CD4-positive, alpha-beta T cell treated with Interleukin-17A for 4 hours (primary cell): ENCODE measurements at regions not wholly inside any gene's neighbourhood (a gene's known extent, or its start where the extent isn't known, plus 50 kb on each side); places are given as distances from the start of the nearest gene placed in this dataset.

Experiments
- DNase-seq: peaks from one replicate; pipeline ENCODE4 v3.0.0-alpha.2; 2020; ENCODE audit warnings: mixed read lengths

DNA sequence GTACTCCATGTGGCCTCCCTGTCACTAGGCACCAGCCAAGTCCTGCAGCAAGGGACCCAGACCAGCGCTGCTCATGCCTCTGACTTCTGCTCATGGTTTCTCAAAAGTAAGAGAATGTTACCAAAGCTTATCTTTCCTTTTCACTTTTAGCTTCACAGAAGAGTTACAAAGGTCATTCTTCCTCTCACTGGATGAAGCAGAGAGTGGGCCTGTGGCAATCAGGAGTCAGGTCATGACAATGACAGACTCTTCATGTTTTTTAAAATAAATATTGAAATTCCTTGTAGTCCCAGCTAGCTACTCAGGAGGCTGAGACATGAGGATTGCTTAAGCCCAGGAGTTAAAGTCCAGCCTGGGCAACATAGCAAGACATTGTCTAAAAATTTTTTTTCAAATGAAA, 126.1 kb downstream of the OSR1 start:
- no peak for DNase-seq

- no peak for DNase-seq
Observed at GRCh38 chr2:19231625-19232024, 126.8 kb downstream of the OSR1 start.

GRCh38 chr2:19230626-19231025, 127.8 kb downstream of the OSR1 start:
- DNase-seq, result no peak

DNA sequence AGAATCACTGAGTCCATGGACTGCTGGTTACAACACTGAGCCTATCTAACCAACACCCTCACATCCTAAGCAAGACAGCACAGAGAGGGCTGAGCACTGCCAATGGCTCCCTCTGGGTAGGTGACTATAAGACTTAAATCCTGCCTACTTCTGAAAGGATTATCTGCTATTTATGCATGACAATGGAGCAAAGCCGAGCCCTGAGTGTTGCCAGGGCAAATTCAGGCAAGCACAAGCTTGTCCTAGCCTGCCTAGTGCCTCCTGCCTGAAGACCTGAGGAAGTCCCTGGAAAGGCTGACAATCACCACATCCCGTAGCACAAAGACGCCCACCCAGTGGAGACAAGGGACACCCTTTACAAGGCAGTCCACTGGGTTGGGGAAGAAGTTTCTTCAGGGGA, 129.7 kb downstream of the OSR1 start:
- no peak for DNase-seq

DNA sequence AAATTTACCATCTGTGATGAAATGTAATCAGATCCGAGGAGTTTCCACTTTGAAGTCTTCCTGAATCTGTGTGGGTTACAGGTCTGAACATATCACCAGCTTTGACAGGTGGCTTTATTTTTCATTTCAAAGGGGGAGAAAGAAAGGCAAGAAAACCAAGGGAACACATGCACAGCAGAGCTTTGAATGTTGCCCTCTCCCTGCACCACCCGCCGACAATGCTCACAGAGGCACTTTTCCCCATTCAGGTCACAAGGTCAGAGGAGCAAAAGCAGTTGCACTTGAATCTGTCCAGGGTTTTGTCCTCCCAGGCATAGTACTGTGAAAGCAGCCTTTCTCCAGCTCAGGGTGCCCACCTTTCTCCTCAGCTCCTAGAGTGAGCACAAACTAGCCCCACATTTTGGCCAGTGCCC, 130.2 kb downstream of the OSR1 start:
- DNase-seq, result no peak

DNA sequence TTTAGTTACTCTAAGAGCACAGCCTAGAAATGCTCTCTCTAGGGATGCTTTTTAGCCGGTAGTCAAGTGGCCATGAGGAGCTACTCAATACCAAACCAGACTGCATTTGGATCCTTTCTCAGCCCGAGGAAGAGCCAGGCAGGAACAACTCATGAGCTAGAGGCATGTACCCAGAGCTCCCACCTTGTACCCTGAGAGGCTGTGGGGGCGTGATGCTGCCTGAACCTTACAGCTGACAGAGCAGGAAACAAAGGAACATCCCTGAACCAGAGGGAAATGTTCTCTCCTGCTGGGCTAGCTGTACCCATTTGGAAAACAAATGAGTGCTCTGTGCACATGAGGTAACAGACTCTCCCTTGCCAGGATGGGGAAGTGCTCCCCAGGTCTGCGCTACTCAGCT, 131.6 kb downstream of the OSR1 start:
- no peak for DNase-seq

DNA sequence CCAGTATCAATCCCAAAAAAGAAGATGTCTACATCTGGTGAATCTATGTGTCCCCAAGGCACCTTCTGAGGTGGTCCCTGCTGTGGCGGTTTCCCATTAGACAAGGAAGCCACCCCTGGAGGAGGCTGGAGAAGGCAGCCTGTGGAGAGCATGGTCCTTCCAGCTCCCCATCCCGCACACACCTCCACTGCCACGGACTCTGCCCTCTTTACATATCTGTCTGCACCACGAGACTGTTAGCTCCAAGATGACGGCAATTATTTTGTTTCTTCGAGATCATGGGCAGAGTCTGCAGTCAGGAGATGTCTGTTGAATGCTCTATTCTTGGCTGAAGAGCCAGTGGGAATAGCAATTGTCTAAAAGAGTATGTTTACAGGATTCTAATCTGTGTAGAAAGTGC, 132.0 kb downstream of the OSR1 start:
- no peak for DNase-seq

- no peak for DNase-seq
Observed at GRCh38 chr2:19225931-19226330, 132.5 kb downstream of the OSR1 start.

GRCh38 chr2:19225126-19225525, 133.3 kb downstream of the OSR1 start:
- DNase-seq, result no peak

DNA sequence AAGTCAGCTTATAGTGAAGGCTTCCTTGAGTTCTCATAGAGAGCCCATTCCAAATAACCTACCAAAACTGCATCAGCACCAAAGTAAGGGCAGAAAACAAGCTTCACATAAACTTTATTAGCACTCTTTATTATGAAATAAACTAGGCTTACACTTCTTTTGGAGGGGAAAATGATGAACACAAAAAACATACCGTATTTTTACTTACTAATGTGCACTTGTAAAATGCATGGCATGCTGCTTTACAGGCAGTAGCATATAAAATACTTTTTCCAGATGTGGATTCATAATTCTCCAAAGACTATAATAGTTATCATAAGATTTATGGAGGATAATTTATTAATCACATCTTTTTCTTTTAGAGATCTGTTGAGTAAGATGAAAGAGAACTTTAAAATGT, 133.9 kb downstream of the OSR1 start:
- no peak for DNase-seq

GRCh38 chr2:19224011-19224410, 134.4 kb downstream of the OSR1 start:
- no peak for DNase-seq

GRCh38 chr2:19219060-19219459, 139.4 kb downstream of the OSR1 start:
- no peak for DNase-seq

GRCh38 chr2:19218166-19218565, 140.3 kb downstream of the OSR1 start:
- no peak for DNase-seq

DNA sequence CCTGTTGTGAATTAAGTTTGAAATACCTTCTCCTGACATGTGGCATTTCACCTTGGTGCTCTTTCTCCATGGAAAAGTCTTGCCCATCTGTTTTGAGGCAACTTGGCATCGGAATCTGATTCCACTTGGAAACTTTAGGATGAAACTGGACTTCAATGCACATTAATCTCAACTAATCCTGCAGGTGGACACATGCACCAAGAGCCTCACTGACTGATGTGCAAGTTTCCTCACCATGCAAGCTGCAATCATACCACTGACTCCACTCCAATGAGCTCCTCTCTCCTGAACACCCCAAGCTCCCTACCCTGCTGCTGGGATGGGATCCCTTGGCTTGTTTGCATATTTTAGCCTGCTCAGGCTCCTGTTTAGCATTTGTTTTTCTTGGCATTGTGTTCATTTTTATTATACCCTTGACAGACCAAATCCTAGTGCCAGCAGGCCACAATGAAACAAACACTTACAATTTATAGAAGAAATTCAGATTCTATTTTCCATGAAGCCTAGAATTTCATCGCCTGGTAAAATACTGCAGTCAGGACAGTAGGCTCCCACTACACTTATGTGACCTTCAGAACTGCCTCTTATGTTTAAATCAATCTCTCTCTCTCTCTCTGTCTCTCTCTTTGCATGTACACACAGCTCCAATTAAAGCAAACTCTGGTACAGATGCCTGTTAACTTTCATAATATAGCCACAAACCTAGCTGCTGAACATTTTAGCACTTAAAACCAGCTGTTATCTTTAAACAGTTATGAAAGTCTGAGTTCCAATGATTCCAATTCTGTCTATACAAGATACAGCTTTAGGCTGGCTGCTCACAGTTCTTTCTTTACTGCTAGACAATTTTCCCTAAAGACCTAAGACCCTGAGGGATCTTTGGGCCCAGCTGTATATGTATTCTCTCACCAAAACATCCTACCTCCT, 141.5 kb downstream of the OSR1 start:
- no peak for DNase-seq

DNA sequence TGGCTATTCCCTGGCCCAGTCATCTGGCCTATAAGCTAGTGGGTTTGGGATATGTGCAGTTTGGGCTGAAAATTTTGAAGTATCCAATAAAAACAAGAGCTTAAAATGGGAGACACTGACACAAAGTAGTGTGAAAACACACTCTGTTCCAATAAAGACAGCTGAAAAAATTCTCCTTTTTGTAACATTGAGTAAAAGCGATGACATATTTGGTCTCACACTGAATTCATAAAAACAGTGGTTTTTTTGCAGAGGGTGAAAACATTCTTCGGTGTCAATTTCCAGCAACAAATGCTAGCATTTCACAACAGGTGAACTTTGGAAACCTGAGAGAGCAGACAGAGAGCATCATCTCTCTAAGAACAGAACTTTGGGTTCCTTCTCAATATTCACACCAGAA, 142.2 kb downstream of the OSR1 start:
- no peak for DNase-seq

GRCh38 chr2:19214682-19215391, 143.6 kb downstream of the OSR1 start:
- DNase-seq, result no peak

DNA sequence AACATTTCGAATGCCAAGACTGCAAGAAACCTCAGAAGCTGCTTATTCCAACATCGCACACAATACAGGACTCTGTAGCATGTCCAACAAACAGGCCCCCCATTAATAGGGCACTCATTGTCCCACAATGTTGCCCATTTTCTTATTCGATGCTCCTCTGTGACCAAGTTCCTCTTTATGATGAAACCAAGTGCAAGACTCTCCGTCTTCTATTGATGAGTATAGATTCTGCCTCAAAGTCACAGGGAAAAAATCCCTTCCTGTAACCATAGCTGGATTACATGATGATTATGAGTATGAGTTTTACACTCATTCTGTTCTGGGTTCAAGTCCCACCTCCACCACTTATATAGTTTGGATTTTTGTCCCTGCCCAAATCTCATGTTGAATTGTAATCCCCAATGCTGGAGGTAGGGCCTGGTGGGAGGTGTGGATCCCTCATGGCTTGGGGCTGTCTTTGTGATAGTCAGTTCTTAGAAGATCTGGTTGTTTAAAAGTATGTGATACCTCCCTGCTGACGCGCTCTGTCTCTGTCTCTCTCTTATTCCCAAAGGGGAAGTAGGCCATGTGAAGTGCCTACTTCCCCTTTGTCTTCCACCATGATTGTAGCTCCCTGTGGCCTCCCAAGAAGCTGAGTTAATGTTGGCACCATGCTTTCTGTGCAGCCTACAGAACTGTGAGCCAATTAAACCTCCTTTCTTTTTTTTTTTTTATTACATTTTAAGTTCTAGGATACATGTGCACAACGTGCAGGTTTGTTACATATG, 148.7 kb downstream of the OSR1 start:
- no peak for DNase-seq

- DNase-seq, result no peak
Observed at GRCh38 chr2:19208479-19209199, 149.8 kb downstream of the OSR1 start.

GRCh38 chr2:19207452-19207851, 151.0 kb downstream of the OSR1 start:
- no peak for DNase-seq

DNA sequence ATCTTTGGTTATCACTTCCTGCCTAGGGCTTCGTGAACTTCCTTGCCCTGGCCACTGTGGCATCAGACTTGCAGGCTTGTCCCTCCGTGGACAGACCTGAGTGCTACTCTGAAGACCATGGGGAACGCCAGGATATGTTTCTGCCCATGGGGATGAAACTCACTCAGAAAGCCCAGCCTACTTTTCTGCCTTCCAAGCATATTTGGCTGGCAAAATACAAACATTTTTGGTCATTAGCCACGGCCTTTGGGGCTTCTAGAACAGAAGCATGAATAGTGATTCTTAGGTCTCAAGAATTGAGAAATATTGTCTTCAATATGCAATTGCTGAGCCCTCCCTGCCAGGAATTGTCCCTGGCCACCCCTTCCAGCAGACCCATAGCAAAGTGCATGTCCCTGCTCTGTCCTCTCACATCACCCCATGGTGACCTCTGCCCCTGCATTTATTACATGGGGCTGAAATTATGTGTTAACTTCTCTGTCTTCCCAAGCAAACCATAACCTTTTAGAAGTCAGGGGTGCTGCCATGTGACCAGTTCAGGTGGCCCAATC, 152.4 kb downstream of the OSR1 start:
- no peak for DNase-seq

- DNase-seq, result no peak
Observed at GRCh38 chr2:19203866-19204265, 154.6 kb downstream of the OSR1 start.

DNA sequence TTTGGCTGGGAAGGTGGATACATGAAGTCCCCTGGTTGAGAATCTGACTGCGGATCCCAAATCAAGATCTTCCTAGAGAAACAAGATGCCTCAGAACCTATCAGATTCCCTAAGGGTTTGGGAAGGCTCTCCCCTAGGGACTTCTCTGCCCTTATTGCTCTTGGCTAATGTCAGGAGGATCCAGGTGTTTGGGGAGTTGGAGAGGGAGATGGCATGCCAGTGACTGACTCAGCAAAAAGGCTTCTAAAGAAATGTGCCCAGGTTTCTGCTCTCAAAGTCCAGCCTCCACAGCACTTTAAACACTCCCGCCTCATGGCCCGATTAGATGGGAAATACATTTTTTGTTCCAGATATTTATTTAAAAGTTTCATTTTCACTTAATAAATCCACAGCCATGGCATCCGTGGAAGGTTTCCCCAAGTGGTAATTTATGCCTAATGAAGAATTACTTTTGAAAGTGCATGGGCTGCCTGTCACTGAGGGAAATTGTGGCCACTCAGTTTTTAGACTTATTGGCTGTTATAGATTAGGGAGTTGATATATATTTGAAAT, 156.4 kb downstream of the OSR1 start:
- DNase-seq, result no peak
